ENCODE measurements at regions not wholly inside any gene's neighbourhood (a gene's known extent, or its start where the extent isn't known, plus 50 kb on each side); places are given as distances from the start of the nearest gene placed in this dataset.

- H3K4me1 Mint-ChIP-seq: no peaks in the 10 kb centered on the region
- TF ChIP-seq EZH2 (IDR thresholded peaks at IDR 0.05; ENCODE audit: borderline replicate concordance, insufficient read depth, low read depth, low read length, poor library complexity, severe bottlenecking): no peak
- TF ChIP-seq CTCF (IDR thresholded peaks at IDR 0.05): no peak
- no peak overlapping the region for H3K4me3 ChIP-seq (ENCODE audit: control extremely low read depth in 1 of 5, extremely low read depth in 1 of 5, insufficient read depth in 1 of 5, low read depth in 2 of 5, low read length in 4 of 5)
- CTCF ChIA-PET: no interaction called here
- H3K9ac ChIP-seq (ENCODE audit: low read length): no peak overlapping the region
- intact Hi-C loops (cut with micrococcal nuclease): no loop called here
- no peaks in the 10 kb centered on the region for H3K9me3 ChIP-seq (ENCODE audit: control extremely low read depth in 1 of 3, control insufficient read depth in 2 of 3, insufficient read depth in 1 of 3, low read length in 2 of 3)
- no peaks in the 10 kb centered on the region for H3K79me2 ChIP-seq (ENCODE audit: control insufficient read depth, insufficient read depth, low read length)
- no peak overlapping the region for H3K27ac ChIP-seq (ENCODE audit: low read length in 2 of 2)
- no peak overlapping the region for H3K4me2 ChIP-seq (replicated peaks; ENCODE audit: low read depth, low read length, poor library complexity, severe bottlenecking)
- H3K4me1 ChIP-seq (ENCODE audit: control insufficient read depth in 2 of 2, insufficient read depth in 2 of 2, low read length in 2 of 2): no peaks in the 10 kb centered on the region
- no peaks in the 10 kb centered on the region for H4K20me1 ChIP-seq (ENCODE audit: control insufficient read depth, insufficient read depth, low read length, poor library complexity, severe bottlenecking)
- no peaks in the 10 kb centered on the region for H3K36me3 ChIP-seq (replicated peaks in 1 of 2; ENCODE audit: control extremely low read depth in 1 of 2, control insufficient read depth in 1 of 2, extremely low read depth in 1 of 2, insufficient read depth in 2 of 2, low read length in 1 of 2)
- POLR2A ChIA-PET: no interaction called here
- H3K27me3 ChIP-seq (replicated peaks in 1 of 4; ENCODE audit: control extremely low read depth in 1 of 4, control insufficient read depth in 3 of 4, insufficient read depth in 4 of 4, low read length in 3 of 4): no peaks in the 10 kb centered on the region
- H3K4me3 Mint-ChIP-seq: no peak overlapping the region
- DNase-seq: no peak
- H3K27me3 Mint-ChIP-seq: no peaks in the 10 kb centered on the region
- no peak overlapping the region for H3K27ac Mint-ChIP-seq
- no peaks in the 10 kb centered on the region for H3K9me3 Mint-ChIP-seq (ENCODE audit: insufficient read depth)
- no peak for ATAC-seq (ENCODE audit: low read depth)
- 100% methylated on average over 1 of the region's 5 CpGs for WGBS (ENCODE audit: insufficient coverage)
- no peak overlapping the region for H2AFZ ChIP-seq (ENCODE audit: insufficient read depth, low read depth, low read length, poor library complexity, severe bottlenecking)
Measured at GRCh38 chr17:70610161-70610560, 440.8 kb downstream of the KCNJ2 start.

GRCh38 chr17:70613681-70614080 is 444.3 kb downstream of the KCNJ2 start:
- no CpG with 5 or more reads among the region's 1 CpG for WGBS (ENCODE audit: insufficient coverage)
- H3K36me3 ChIP-seq (replicated peaks in 1 of 2; ENCODE audit: control extremely low read depth in 1 of 2, control insufficient read depth in 1 of 2, extremely low read depth in 1 of 2, insufficient read depth in 2 of 2, low read length in 1 of 2): no peaks in the 10 kb centered on the region

More at GRCh38 chr17:70613681-70614080, 444.3 kb downstream of the KCNJ2 start:
- Histone ChIP-seq H4K20me1 (ENCODE audit: control insufficient read depth, insufficient read depth, low read length, poor library complexity, severe bottlenecking) (no peaks in the 10 kb centered on the region), H3K9me3 (ENCODE audit: control extremely low read depth in 1 of 3, control insufficient read depth in 2 of 3, insufficient read depth in 1 of 3, low read length in 2 of 3) (no peaks in the 10 kb centered on the region), H3K9ac (ENCODE audit: low read length) (no peak overlapping the region), H3K79me2 (ENCODE audit: control insufficient read depth, insufficient read depth, low read length) (no peaks in the 10 kb centered on the region), H3K4me2 (replicated peaks; ENCODE audit: low read depth, low read length, poor library complexity, severe bottlenecking) (no peak overlapping the region), H3K4me1 (ENCODE audit: control insufficient read depth in 2 of 2, insufficient read depth in 2 of 2, low read length in 2 of 2) (no peaks in the 10 kb centered on the region), H3K27ac (ENCODE audit: low read length in 2 of 2) (no peak overlapping the region), H2AFZ (ENCODE audit: insufficient read depth, low read depth, low read length, poor library complexity, severe bottlenecking) (no peak overlapping the region), H3K27me3 (replicated peaks in 1 of 4; ENCODE audit: control extremely low read depth in 1 of 4, control insufficient read depth in 3 of 4, insufficient read depth in 4 of 4, low read length in 3 of 4) (no peaks in the 10 kb centered on the region), H3K4me3 (ENCODE audit: control extremely low read depth in 1 of 5, extremely low read depth in 1 of 5, insufficient read depth in 1 of 5, low read depth in 2 of 5, low read length in 4 of 5) (no peak overlapping the region)
- ChIA-PET CTCF (no interaction called here), POLR2A (no interaction called here)
- H3K27ac Mint-ChIP-seq: no peak overlapping the region
- no peak overlapping the region for H3K4me3 Mint-ChIP-seq
- no peaks in the 10 kb centered on the region for H3K27me3 Mint-ChIP-seq
- DNase-seq (no peak), ATAC-seq (ENCODE audit: low read depth) (no peak)
- H3K9me3 Mint-ChIP-seq (ENCODE audit: insufficient read depth): no peaks in the 10 kb centered on the region
- H3K4me1 Mint-ChIP-seq: no peaks in the 10 kb centered on the region
- TF ChIP-seq CTCF (IDR thresholded peaks at IDR 0.05) (no peak), EZH2 (IDR thresholded peaks at IDR 0.05; ENCODE audit: borderline replicate concordance, insufficient read depth, low read depth, low read length, poor library complexity, severe bottlenecking) (no peak)
- intact Hi-C loops (cut with micrococcal nuclease): no loop called here

Measured in B cell (primary cell).